ENCODE measurements at regions not wholly inside any gene's neighbourhood (a gene's known extent, or its start where the extent isn't known, plus 50 kb on each side); places are given as distances from the start of the nearest gene placed in this dataset.

DNA sequence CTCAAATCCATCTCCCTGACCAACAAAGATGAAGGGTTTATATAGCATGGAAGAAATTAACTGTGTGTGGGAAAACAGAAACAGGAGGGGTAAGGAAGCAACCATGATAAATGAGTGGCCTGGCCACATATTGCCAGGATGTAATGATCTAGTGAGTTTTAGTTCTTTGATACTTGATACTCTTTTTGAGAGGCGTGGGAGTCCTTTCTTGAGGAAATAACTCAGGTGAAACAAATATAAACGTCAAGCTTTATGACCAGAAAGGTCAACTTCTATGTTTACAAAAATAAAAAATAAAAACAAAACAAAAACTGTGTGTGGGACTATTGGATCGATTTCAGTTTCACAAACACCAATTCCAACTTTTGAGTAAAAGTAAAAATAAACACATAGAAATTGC is 860.8 kb upstream of the B3GALT2 start:
- Histone ChIP-seq H3K4me2 (no peak overlapping the region), H3K4me3 (no peak overlapping the region), H3K9me2 (ENCODE audit: insufficient read depth) (no peaks in the 10 kb centered on the region), H2AFZ (no peak overlapping the region), H3K9me3 (ENCODE audit: insufficient read depth, low read depth) (no peaks in the 10 kb centered on the region), H3F3A (ENCODE audit: insufficient read depth, low read depth) (no peaks in the 10 kb centered on the region), H3K27me3 (ENCODE audit: insufficient read depth, low read depth) (no peaks in the 10 kb centered on the region), H3K27ac (no peak overlapping the region), H4K20me1 (ENCODE audit: insufficient read depth) (no peaks in the 10 kb centered on the region), H3K4me1 (replicated peaks; ENCODE audit: insufficient read depth) (no peaks in the 10 kb centered on the region), H3K79me2 (ENCODE audit: low read depth) (no peaks in the 10 kb centered on the region), H3K36me3 (ENCODE audit: low read depth) (no peaks in the 10 kb centered on the region)
- no TSS peak for BruUV-seq (replicated peaks)
- TF ChIP-seq, protein P1, sequence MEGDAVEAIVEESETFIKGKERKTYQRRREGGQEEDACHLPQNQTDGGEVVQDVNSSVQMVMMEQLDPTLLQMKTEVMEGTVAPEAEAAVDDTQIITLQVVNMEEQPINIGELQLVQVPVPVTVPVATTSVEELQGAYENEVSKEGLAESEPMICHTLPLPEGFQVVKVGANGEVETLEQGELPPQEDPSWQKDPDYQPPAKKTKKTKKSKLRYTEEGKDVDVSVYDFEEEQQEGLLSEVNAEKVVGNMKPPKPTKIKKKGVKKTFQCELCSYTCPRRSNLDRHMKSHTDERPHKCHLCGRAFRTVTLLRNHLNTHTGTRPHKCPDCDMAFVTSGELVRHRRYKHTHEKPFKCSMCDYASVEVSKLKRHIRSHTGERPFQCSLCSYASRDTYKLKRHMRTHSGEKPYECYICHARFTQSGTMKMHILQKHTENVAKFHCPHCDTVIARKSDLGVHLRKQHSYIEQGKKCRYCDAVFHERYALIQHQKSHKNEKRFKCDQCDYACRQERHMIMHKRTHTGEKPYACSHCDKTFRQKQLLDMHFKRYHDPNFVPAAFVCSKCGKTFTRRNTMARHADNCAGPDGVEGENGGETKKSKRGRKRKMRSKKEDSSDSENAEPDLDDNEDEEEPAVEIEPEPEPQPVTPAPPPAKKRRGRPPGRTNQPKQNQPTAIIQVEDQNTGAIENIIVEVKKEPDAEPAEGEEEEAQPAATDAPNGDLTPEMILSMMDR (conservative IDR thresholded peaks at IDR 0.05): no peak
- TF ChIP-seq EZH2 (IDR thresholded peaks at IDR 0.05; ENCODE audit: low read depth): no peak
- intact Hi-C loops (cut with micrococcal nuclease; ENCODE audit: unreplicated experiment): no loop called here
- ChIA-PET POLR2A (ENCODE audit: unreplicated experiment) (no interaction called here), CTCF (no interaction called here)
- no peak for DNase-seq

DNA sequence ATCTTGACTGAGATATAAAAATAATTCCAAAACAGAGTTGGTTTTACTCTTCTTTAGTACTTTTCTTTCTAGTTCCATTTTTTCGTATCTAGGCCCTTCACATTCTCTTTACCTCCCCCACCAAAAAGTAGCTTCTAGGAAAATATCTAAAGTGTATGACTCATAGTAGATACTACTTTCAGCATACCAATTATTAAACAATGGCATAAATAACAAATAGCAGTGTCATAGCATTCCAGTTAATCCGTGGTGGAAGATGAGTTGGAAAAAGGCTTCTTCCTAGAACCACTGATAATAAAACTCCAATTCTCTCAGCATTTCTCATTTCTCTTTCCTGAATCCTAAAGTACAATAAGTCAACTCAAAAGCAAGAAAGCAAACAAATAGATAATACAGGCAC is 859.0 kb upstream of the B3GALT2 start:
- no peak for DNase-seq
- Histone ChIP-seq H3K27ac (no peak overlapping the region), H3K9me2 (ENCODE audit: insufficient read depth) (no peaks in the 10 kb centered on the region), H3K79me2 (ENCODE audit: low read depth) (no peaks in the 10 kb centered on the region), H3F3A (ENCODE audit: insufficient read depth, low read depth) (no peaks in the 10 kb centered on the region), H2AFZ (no peak overlapping the region), H3K36me3 (ENCODE audit: low read depth) (no peaks in the 10 kb centered on the region), H3K4me1 (replicated peaks; ENCODE audit: insufficient read depth) (no peaks in the 10 kb centered on the region), H4K20me1 (ENCODE audit: insufficient read depth) (no peaks in the 10 kb centered on the region), H3K4me3 (no peak overlapping the region), H3K27me3 (ENCODE audit: insufficient read depth, low read depth) (no peaks in the 10 kb centered on the region), H3K9me3 (ENCODE audit: insufficient read depth, low read depth) (no peaks in the 10 kb centered on the region), H3K4me2 (no peak overlapping the region)
- BruUV-seq (replicated peaks): no TSS peak
- intact Hi-C loops (cut with micrococcal nuclease; ENCODE audit: unreplicated experiment): no loop called here
- no peak for TF ChIP-seq EZH2 (IDR thresholded peaks at IDR 0.05; ENCODE audit: low read depth)
- TF ChIP-seq, protein P1 (conservative IDR thresholded peaks at IDR 0.05): no peak
- CTCF ChIA-PET: no interaction called here
- POLR2A ChIA-PET (ENCODE audit: unreplicated experiment): interaction anchor here (0.6 kb wide), 1 partner anchor 10 kb away, joined by 7 read pairs; no protein-coding TSS in a partner anchor

DNA sequence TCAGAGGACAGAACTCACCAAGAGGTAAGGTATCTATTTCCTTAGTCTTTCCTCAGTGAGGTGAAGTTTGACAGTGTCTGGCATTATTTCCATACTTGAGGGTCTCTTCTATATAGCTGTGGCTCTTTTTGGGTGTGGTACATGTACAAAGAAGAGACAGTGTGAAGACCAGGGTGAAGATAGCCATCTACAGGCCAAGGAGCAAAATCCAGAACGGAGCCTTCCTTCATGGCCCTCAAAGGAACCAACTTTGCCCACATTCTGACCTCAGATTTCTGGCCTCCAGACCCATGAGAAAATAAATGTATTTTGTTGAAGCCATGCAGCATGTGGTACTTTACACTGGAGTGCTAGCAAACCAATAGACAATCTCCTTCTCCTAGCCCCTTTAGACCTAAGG is 858.5 kb upstream of the B3GALT2 start:
- no peak overlapping the region for H3K4me3 ChIP-seq
- TF ChIP-seq EZH2 (IDR thresholded peaks at IDR 0.05; ENCODE audit: low read depth): no peak
- TF ChIP-seq, protein P1 (conservative IDR thresholded peaks at IDR 0.05): no peak
- no peaks in the 10 kb centered on the region for H3K4me1 ChIP-seq (replicated peaks; ENCODE audit: insufficient read depth)
- no peaks in the 10 kb centered on the region for H3F3A ChIP-seq (ENCODE audit: insufficient read depth, low read depth)
- DNase-seq: no peak
- POLR2A ChIA-PET (ENCODE audit: unreplicated experiment): no interaction called here
- no peaks in the 10 kb centered on the region for H4K20me1 ChIP-seq (ENCODE audit: insufficient read depth)
- no peaks in the 10 kb centered on the region for H3K79me2 ChIP-seq (ENCODE audit: low read depth)
- H3K36me3 ChIP-seq (ENCODE audit: low read depth): no peaks in the 10 kb centered on the region
- intact Hi-C loops (cut with micrococcal nuclease; ENCODE audit: unreplicated experiment): no loop called here
- H3K27ac ChIP-seq: no peak overlapping the region
- no peaks in the 10 kb centered on the region for H3K9me3 ChIP-seq (ENCODE audit: insufficient read depth, low read depth)
- CTCF ChIA-PET: no interaction called here
- H3K4me2 ChIP-seq: no peak overlapping the region
- no peaks in the 10 kb centered on the region for H3K9me2 ChIP-seq (ENCODE audit: insufficient read depth)
- H2AFZ ChIP-seq: no peak overlapping the region
- H3K27me3 ChIP-seq (ENCODE audit: insufficient read depth, low read depth): no peaks in the 10 kb centered on the region
- no TSS peak for BruUV-seq (replicated peaks)

Data from PC-9 (cell line).